Suprapubic skin (tissue), 4 donors: ENCODE measurements at regions not wholly inside any gene's neighbourhood (a gene's known extent, or its start where the extent isn't known, plus 50 kb on each side); places are given as distances from the start of the nearest gene placed in this dataset.

ENCODE experiments used
- DNase-seq, 2 donors: peaks; one replicate each; pipeline ENCODE4 v3.0.0-alpha.2; 2019; ENCODE audit warnings: low spot score in 2 of 2
- H3K27ac ChIP-seq: fragments of 200-600 bp; sonication (generic); one replicate; pipeline ENCODE4 v1.5.1; 2019
- H3K27me3 ChIP-seq: fragments of 200-600 bp; sonication (generic); one replicate; pipeline ENCODE4 v1.5.1; 2019
- H3K36me3 ChIP-seq: fragments of 200-600 bp; sonication (generic); one replicate; pipeline ENCODE4 v1.5.1; 2019
- H3K4me1 ChIP-seq: fragments of 200-600 bp; sonication (generic); one replicate; pipeline ENCODE4 v1.5.1; 2019
- H3K4me3 ChIP-seq: fragments of 200-600 bp; sonication (generic); one replicate; pipeline ENCODE4 v1.5.1; 2019; ENCODE audit warnings: mild to moderate bottlenecking
- H3K9me3 ChIP-seq: fragments of 200-600 bp; sonication (generic); one replicate; pipeline ENCODE4 v1.5.1; 2019
- CTCF ChIP-seq, 2 donors: fragments of 200-600 bp in 1 of 2; fragments of 450-650 bp in 1 of 2; sonication (generic) in 1 of 2; IDR thresholded peaks; one replicate each; pipeline ENCODE4 v1.5.1; 2016 to 2019; ENCODE audit warnings: antibody characterized with exemption in 2 of 2, mild to moderate bottlenecking in 1 of 2, moderate library complexity in 1 of 2
- EP300 ChIP-seq: sonication (generic); formaldehyde crosslinking; IDR thresholded peaks from one replicate; pipeline ENCODE4 v1.6.1; 2017; ENCODE audit warnings: antibody characterized with exemption
- POLR2A ChIP-seq, 2 donors: fragments of 450-650 bp; IDR thresholded peaks; one replicate each; pipeline ENCODE4 v1.6.1; 2017; ENCODE audit warnings: antibody characterized with exemption in 2 of 2, mild to moderate bottlenecking in 2 of 2, moderate library complexity in 2 of 2
- POLR2AphosphoS5 ChIP-seq, 3 donors: sonication (generic); formaldehyde crosslinking; IDR thresholded peaks; one replicate each; pipeline ENCODE4 v1.6.1; 2017; ENCODE audit warnings: antibody characterized with exemption in 3 of 3
- WGBS: methylation state at CpG from one replicate; pipeline ENCODE4 v1.1.5; 2018; 5-methylcytosine and 5-hydroxymethylcytosine counted together

DNA sequence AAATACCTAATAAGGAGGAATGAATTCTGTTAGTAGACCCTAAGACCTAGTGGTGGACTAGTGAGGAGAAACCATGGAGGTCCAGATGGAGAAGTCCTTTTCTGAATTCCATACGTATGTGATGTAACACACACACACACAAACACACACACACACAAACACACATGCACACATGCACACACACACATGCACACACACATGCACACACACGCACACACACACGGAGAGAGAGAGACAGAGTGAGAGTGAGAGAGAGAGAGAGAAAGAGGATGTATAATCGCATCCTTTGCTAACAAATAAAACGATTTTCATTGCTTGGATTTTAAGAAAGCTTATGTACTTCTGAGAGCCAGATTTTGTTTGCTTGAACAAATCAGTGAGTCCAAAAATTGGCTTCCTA, 132.6 kb upstream of the CEP162 start:
- DNase-seq: no peak
- Histone ChIP-seq H3K9me3 (no peaks in the 10 kb centered on the region), H3K27ac (no peak overlapping the region), H3K4me1 (peaks cover 4% of the 10 kb centered on the region), H3K36me3 (no peaks in the 10 kb centered on the region), H3K27me3 (no peaks in the 10 kb centered on the region), H3K4me3 (no peak overlapping the region)
- TF ChIP-seq POLR2A (IDR thresholded peaks at IDR 0.05): no peak
- TF ChIP-seq CTCF (IDR thresholded peaks at IDR 0.05): no peak
- TF ChIP-seq EP300: no peak
- TF ChIP-seq POLR2AphosphoS5 (IDR thresholded peaks at IDR 0.05): no peak
- 86% methylated on average over 5 of the region's 5 CpGs for WGBS

DNA sequence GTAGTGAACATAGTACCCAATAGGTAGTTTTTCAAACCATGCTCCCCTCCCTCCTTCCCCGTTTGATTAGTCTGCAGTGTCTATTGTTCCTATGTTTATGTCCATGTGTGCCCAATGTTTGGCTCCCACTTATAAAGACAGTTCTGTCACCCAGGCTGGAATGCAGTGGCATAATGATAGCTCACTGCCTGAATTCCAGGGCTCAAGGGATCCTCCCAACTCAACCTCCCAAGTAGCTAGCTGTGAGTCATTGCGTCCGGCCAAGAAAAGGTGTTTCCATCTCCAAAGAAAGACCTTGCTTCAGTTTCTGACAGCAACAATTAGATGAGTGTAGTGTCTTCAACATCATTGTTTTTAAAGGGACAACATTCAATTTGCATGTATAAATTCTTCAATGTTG, 131.1 kb upstream of the CEP162 start:
- no peaks in the 10 kb centered on the region for H3K36me3 ChIP-seq
- H3K9me3 ChIP-seq: no peaks in the 10 kb centered on the region
- H3K4me3 ChIP-seq: no peak overlapping the region
- no peak for DNase-seq
- peaks cover 4% of the 10 kb centered on the region for H3K4me1 ChIP-seq
- no peak overlapping the region for H3K27ac ChIP-seq
- no peaks in the 10 kb centered on the region for H3K27me3 ChIP-seq
- no peak for TF ChIP-seq CTCF (IDR thresholded peaks at IDR 0.05)
- no peak for TF ChIP-seq POLR2A (IDR thresholded peaks at IDR 0.05)
- no peak for TF ChIP-seq EP300
- no peak for TF ChIP-seq POLR2AphosphoS5 (IDR thresholded peaks at IDR 0.05)
- 89% methylated on average over 3 of the region's 3 CpGs for WGBS

GRCh38 chr6:84357631-84358030, 130.2 kb upstream of the CEP162 start:
- H3K4me3 ChIP-seq: no peak overlapping the region
- no peak overlapping the region for H3K27ac ChIP-seq
- 89% methylated on average over 2 of the region's 2 CpGs for WGBS
- no peak for DNase-seq
- H3K9me3 ChIP-seq: no peaks in the 10 kb centered on the region
- H3K36me3 ChIP-seq: no peaks in the 10 kb centered on the region
- peaks cover 4% of the 10 kb centered on the region for H3K4me1 ChIP-seq
- no peaks in the 10 kb centered on the region for H3K27me3 ChIP-seq
- TF ChIP-seq POLR2A (IDR thresholded peaks at IDR 0.05): no peak
- no peak for TF ChIP-seq POLR2AphosphoS5 (IDR thresholded peaks at IDR 0.05)
- TF ChIP-seq CTCF (IDR thresholded peaks at IDR 0.05): no peak
- no peak for TF ChIP-seq EP300

DNA sequence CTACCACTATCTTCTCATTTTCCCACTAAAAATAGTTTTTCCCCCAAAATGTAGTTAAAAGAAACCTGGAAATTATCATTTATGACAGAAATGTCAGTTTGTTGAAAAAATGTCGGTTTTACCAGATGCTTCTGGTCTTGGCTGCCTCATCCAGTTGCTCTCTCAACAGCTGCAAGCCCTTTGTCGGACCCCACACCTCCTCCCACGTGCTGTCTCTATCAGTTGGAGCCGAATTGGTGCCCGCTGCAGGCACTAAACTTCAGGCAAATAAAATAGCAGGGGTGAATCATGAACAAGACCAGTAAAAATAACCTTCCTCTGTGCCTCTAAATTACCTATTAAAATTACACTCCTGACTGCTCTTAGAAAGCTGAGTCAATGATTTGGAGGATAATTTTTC, 129.5 kb upstream of the CEP162 start:
- H3K9me3 ChIP-seq: no peaks in the 10 kb centered on the region
- no peak overlapping the region for H3K4me3 ChIP-seq
- H3K36me3 ChIP-seq: no peaks in the 10 kb centered on the region
- TF ChIP-seq POLR2AphosphoS5 (IDR thresholded peaks at IDR 0.05) (no peak), CTCF (IDR thresholded peaks at IDR 0.05) (no peak), EP300 (no peak), POLR2A (IDR thresholded peaks at IDR 0.05) (no peak)
- no peaks in the 10 kb centered on the region for H3K27me3 ChIP-seq
- DNase-seq: no peak
- peaks cover 4% of the 10 kb centered on the region for H3K4me1 ChIP-seq
- 53% methylated on average over 5 of the region's 5 CpGs for WGBS
- H3K27ac ChIP-seq: no peak overlapping the region

DNA sequence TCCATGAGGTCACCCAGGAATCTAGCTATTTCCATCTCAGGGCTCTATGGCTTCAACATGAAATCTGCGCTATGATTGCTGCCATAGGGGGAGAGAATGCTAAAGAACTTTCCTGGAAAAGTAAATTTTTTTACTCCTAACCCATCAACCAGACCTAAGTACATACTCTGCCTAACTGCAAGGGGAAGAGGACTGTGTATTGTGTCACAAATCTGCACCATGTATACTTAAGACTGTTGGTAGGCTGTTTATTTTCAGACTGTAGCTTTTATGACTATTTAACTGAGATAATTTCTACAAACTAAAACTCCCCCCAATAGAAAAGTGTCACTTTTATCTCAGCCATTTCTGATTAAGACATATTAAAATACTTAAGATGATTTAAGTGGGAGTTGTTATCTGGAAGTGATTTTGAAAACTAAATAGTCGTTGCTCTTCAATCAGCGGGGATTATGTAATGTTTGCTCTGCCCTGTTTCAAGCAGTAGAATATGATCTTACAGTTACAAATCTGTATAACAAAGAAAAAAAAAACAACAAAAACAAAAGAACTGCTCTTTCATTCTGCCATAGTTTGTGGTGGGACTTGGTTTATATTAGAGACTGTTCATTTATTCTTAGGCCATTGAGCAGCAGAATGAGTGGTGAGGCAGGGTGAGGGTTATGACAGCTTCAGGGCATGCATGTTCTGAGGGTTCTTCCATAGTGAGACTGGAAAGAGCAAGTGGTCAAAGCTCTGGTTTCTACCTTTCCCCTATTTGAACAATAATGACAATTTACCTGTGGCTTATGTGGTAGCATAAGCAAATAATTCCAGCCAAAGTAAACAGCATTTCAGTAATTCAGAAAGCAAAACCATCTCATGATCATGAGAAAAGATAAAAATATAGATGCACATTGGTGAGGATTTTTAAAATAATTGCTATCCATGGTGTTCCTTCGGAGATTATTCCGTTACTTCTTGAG, 126.3 kb upstream of the CEP162 start:
- DNase-seq: no peak
- H3K27ac ChIP-seq: no peak overlapping the region
- TF ChIP-seq CTCF (IDR thresholded peaks at IDR 0.05): no peak
- TF ChIP-seq POLR2AphosphoS5 (IDR thresholded peaks at IDR 0.05): no peak
- no peak for TF ChIP-seq EP300
- H3K27me3 ChIP-seq: no peaks in the 10 kb centered on the region
- H3K36me3 ChIP-seq: no peaks in the 10 kb centered on the region
- H3K4me3 ChIP-seq: no peak overlapping the region
- H3K9me3 ChIP-seq: no peaks in the 10 kb centered on the region
- no peaks in the 10 kb centered on the region for H3K4me1 ChIP-seq
- 82% methylated on average over 5 of the region's 5 CpGs for WGBS
